Dendritic cell treated with granulocyte-macrophage colony-stimulating factor and Interleukin-4, amounts not matched to agents 40 ng/mL and 50 ng/mL, for 4 days (primary cell): ENCODE measurements at regions not wholly inside any gene's neighbourhood (a gene's known extent, or its start where the extent isn't known, plus 50 kb on each side); places are given as distances from the start of the nearest gene placed in this dataset.
"Not testable (repeated sequence)": the region's sequence is repeated elsewhere in the genome, so short reads cannot be mapped to it uniquely, and the experiment has no call there.

Source experiments
- H3K27ac Mint-ChIP-seq: one replicate; pipeline ENCODE4 v1.8.0; 2022; ENCODE audit warnings: mild to moderate bottlenecking, mixed read lengths
- H3K27me3 Mint-ChIP-seq: one replicate; pipeline ENCODE4 v1.8.0; 2022; ENCODE audit warnings: mild to moderate bottlenecking, mixed read lengths
- H3K36me3 Mint-ChIP-seq: one replicate; pipeline ENCODE4 v1.8.0; 2022; ENCODE audit warnings: low read depth, mixed read lengths
- H3K4me1 Mint-ChIP-seq: one replicate; pipeline ENCODE4 v1.8.0; 2022; ENCODE audit warnings: low read depth, mixed read lengths
- H3K4me3 Mint-ChIP-seq: one replicate; pipeline ENCODE4 v1.8.0; 2022; ENCODE audit warnings: mild to moderate bottlenecking, moderate library complexity, mixed read lengths
- H3K9me3 Mint-ChIP-seq: one replicate; pipeline ENCODE4 v1.8.0; 2022; ENCODE audit warnings: mixed read lengths
- intact Hi-C: fragments of 100-400 bp; cut with micrococcal nuclease; formaldehyde crosslinking; loops from one replicate; pipeline ENCODE4 v1.15.0; 2022

DNA sequence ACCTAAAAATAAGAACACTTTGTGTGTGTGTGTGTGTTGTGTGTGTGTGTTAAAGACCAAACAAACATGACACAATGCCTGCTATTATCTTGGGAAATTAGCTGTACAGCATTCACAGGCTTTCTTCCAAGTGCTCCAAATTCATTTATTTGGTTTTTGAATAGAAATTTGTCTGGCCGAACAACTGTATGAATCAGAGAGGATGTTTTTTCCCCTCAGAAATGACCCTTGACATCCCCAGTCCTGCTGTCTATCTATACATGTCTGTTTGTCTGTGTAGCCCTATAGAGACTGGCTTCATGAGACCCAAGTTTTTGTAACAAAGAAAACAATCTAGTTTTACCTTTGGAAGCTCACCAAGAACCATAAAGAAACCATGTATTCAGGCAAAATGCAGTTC lies 549.8 kb downstream of the NSUN3 start:
- Mint-ChIP-seq H3K4me1 (no peaks in the 10 kb centered on the region), H3K27me3 (no peaks in the 10 kb centered on the region), H3K36me3 (no peaks in the 10 kb centered on the region), H3K4me3 (no peak overlapping the region), H3K27ac (no peak overlapping the region), H3K9me3 (no peaks in the 10 kb centered on the region)
- intact Hi-C loops, result no loop called here

DNA sequence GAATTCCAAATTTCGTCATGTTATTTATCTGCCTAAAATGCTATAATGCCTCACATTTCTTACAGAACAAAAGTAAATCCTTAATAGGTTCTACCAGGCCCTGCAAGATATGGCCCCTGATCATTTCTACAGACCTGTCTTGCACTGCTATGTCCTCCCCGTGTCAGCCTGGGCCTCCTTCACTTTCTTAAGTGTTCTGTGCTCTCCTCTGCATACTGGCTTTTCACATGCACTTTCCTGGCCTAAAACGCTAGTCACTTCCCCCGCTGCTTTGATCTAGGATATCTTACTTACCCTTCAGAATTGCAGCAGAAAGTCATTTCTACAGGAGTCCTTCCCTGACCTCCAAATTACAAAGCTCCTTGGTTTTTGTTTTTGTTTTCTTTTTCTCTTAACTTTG lies 551.3 kb downstream of the NSUN3 start:
- H3K4me3 Mint-ChIP-seq, result no peak overlapping the region
- no peak overlapping the region for H3K27ac Mint-ChIP-seq
- no peaks in the 10 kb centered on the region for H3K27me3 Mint-ChIP-seq
- H3K36me3 Mint-ChIP-seq, result no peaks in the 10 kb centered on the region
- no peaks in the 10 kb centered on the region for H3K9me3 Mint-ChIP-seq
- H3K4me1 Mint-ChIP-seq, result no peaks in the 10 kb centered on the region
- intact Hi-C loops, result no loop called here

DNA sequence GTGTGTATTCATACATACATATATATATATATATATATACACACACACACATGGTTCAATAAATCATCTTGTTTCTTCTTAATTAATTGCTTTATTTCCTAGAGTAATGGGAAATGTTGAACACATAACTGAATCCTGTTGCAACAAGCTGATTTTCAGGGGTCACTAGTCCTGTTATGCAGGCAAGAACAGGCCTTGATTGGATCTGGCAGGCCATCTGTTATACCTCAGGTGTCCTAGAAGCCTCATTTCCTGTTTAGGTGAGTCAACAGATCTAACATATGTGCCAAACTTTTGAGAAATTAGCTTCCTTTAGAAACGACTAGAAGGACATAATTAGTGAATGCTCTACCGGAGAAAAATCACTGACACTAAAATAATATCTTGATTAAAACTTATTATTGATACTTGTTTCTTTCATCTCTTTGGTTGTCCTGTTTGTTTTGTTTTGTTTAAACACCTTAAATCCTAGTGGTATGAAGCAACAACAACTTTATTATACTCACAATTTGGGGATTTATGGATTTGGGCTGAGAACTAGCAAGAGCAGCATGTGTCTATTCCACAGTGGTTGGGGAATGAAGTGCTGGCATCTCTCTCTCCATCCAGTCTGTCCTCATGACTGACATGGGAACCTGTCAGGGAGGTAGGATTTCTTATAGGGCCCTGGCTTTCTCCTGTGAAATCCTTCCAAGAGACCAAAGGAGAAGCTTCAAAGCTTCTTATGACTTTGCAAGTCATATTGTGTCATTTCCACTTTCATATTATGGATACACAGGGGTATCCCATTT lies 552.6 kb downstream of the NSUN3 start:
- Mint-ChIP-seq H3K4me1 (no peaks in the 10 kb centered on the region), H3K9me3 (peaks cover 10% of the 10 kb centered on the region), H3K4me3 (no peak overlapping the region), H3K27ac (no peak overlapping the region), H3K36me3 (no peaks in the 10 kb centered on the region), H3K27me3 (no peaks in the 10 kb centered on the region)
- intact Hi-C loops, result no loop called here

DNA sequence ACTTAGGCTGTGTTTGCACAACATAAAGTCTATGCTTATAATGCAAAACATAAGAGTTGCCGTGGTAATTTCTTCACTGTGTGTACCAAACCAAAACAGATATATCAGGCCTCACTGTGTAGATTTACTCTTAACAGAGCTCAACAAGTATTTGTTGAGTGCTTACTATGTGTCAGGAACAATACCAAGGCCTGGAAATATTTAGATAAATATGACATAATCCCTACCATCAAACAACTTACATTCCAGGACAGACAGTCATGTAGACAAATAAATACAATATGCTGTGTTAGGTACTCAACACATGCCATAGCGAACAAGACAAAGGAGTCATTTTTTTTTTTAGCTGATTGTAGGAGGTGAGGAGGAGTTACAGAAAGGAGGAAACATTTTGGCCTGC lies 554.0 kb downstream of the NSUN3 start:
- H3K36me3 Mint-ChIP-seq, result no peaks in the 10 kb centered on the region
- no peak overlapping the region for H3K27ac Mint-ChIP-seq
- H3K4me3 Mint-ChIP-seq, result no peak overlapping the region
- H3K4me1 Mint-ChIP-seq, result no peaks in the 10 kb centered on the region
- peaks cover 13% of the 10 kb centered on the region for H3K9me3 Mint-ChIP-seq
- H3K27me3 Mint-ChIP-seq, result no peaks in the 10 kb centered on the region
- intact Hi-C loops, result no loop called here

DNA sequence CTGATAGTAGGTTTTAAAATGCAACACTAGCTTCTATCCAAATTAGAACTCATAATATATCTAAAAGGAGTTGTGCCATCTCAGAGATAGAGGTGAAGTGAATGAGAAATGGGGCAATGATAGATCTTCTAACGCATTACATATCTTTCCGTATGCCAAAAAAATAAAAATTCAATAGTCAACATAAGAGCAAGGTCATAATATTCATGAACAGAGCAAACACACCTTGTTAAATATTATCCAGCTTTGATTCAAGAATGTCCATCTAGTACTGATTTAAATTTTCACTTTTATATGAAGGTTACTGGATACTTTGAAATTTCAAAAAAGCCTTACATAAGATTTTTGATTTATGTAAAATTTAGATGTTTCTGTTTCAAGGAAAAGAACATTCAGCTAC lies 554.5 kb downstream of the NSUN3 start:
- no peaks in the 10 kb centered on the region for H3K4me1 Mint-ChIP-seq
- H3K4me3 Mint-ChIP-seq, result no peak overlapping the region
- H3K27me3 Mint-ChIP-seq, result no peaks in the 10 kb centered on the region
- H3K9me3 Mint-ChIP-seq, result peaks cover 13% of the 10 kb centered on the region
- intact Hi-C loops, result no loop called here
- H3K36me3 Mint-ChIP-seq, result no peaks in the 10 kb centered on the region
- H3K27ac Mint-ChIP-seq, result no peak overlapping the region

DNA sequence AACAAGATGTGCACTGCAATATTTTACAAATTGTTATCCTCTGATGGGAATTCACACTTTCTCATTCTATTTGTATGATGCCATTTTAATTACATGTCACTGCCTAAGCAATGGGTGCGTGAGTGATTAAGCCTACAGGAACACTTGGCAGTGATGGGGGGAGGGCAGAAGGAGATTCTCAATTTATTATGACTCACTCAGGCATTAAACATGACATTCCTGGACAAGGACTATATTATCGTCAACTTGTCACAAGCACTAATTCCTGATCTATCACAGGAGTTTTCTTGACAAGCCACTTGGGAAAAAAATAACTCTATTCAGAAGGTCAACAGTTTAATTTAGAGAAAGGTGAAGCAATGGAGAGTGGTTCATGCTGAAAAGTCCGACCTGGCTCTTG lies 556.8 kb downstream of the NSUN3 start:
- intact Hi-C loops, result no loop called here

DNA sequence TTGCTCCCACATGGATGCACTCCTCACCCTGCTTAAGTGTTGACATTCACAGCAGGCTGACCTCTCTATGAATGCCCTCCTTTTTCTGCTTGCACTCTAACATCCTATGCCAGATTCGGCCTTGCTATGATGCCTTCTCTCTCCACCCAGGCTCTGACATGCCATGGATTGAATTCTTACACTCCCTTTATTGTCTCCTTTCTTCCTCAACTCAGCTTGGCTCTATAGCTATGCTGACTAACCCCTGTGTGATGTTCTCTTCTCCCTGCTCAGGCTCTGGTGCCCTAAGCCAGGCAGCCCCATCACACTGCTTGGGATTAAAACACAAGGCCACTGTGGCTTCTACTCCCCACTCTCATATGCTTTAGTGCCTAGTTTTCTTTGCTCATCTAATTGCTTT lies 563.7 kb downstream of the NSUN3 start:
- H3K36me3 Mint-ChIP-seq, result no peaks in the 10 kb centered on the region
- peaks cover 19% of the 10 kb centered on the region for H3K9me3 Mint-ChIP-seq
- H3K4me3 Mint-ChIP-seq, result no peak overlapping the region
- H3K27me3 Mint-ChIP-seq, result no peaks in the 10 kb centered on the region
- intact Hi-C loops, result no loop called here
- H3K27ac Mint-ChIP-seq, result no peak overlapping the region
- H3K4me1 Mint-ChIP-seq, result no peaks in the 10 kb centered on the region

More for the DNA sequence above, 556.8 kb downstream of the NSUN3 start:
- Mint-ChIP-seq H3K27me3 (no peaks in the 10 kb centered on the region), H3K27ac (no peak overlapping the region), H3K4me1 (no peaks in the 10 kb centered on the region), H3K9me3 (peaks cover 13% of the 10 kb centered on the region), H3K4me3 (no peak overlapping the region), H3K36me3 (no peaks in the 10 kb centered on the region)

DNA sequence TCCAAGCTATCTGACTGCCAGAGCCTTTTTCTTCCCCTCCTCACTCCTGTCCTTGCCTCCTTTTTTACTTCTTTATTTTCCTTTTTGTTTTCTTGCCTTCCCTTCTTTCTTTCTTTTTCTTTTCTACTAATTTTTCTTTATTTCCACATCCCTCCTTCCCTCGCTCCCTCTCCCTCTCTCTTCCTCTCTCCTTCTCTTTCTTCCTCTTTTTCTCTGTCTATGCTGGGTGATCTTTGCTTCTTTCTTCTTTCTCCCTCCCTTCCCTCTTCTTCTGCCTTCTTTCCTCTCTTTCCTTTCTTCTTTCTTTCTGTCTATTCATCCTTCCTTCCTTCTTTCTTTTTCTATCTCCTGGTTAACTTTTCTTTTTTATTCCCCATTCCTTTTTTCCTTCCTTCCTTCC lies 564.8 kb downstream of the NSUN3 start:
- Mint-ChIP-seq H3K9me3 (peaks cover 29% of the 10 kb centered on the region), H3K27ac (no peak overlapping the region), H3K4me3 (no peak overlapping the region), H3K4me1 (no peaks in the 10 kb centered on the region), H3K36me3 (no peaks in the 10 kb centered on the region), H3K27me3 (no peaks in the 10 kb centered on the region)
- intact Hi-C loops, result no loop called here

DNA sequence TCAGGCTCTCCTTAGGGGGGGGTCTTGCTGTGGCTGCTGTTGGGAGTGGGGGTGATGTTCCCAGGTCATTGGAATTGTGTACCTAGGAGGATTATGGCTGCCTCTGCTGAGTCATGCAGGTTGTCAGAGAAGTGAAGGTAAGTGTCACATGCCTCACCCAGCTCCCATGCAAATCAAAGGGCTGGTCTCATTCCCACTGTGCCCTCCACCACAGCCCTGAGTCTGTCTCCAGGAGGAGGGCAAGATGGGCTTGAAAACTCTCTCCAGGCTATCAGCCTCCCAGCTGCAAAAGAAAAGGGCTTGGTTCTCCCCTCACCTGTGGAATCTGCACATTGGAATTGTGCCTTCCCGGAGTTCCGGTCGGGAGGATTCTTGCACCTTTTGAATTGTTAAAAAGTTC lies 580.5 kb downstream of the NSUN3 start:
- Mint-ChIP-seq H3K36me3 (no peaks in the 10 kb centered on the region), H3K4me3 (no peak overlapping the region), H3K27ac (no peak overlapping the region), H3K27me3 (no peaks in the 10 kb centered on the region), H3K4me1 (no peaks in the 10 kb centered on the region), H3K9me3 (peaks cover 48% of the 10 kb centered on the region)
- intact Hi-C loops, result no loop called here

DNA sequence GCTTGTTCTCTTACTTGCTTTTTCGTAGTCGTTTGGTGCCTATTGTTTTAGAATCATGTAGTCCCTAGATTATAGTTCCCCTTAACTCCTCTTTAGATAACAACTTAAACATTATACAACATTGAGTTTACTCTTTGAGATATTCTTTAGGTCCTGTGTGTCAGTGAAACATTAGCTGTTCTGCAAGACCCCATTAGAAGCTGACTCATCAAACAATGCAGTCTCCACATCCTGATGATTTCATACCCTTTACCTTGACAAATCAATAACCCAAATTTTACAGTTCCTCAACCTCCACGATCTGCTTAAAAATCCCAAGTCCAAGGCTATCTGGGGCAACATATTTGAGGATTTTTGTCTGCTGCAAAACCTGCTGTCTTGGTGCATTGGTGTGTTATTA lies 582.9 kb downstream of the NSUN3 start:
- no peak overlapping the region for H3K27ac Mint-ChIP-seq
- intact Hi-C loops, result no loop called here
- H3K9me3 Mint-ChIP-seq, result peaks cover 65% of the 10 kb centered on the region
- no peaks in the 10 kb centered on the region for H3K27me3 Mint-ChIP-seq
- H3K4me3 Mint-ChIP-seq, result no peak overlapping the region
- H3K36me3 Mint-ChIP-seq, result no peaks in the 10 kb centered on the region
- no peaks in the 10 kb centered on the region for H3K4me1 Mint-ChIP-seq

DNA sequence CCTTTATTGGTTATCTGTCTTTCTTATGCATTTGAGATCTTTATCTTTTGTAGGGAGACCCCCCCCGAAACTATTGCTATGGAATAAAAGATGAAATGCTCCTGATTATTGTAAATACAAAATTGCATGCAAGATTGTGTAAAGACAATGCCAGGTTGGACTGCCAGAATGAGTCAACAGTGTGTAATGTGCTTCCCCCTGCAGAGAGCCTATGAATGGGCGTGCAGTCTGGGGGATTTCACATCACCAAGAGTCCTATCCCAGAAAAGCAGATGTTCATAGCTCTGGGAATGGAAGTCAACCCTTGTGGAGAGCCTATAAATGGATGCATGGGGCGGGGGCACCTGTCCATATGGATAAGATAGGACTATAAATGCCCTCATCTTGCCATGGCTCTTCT lies 584.3 kb downstream of the NSUN3 start:
- no peak overlapping the region for H3K4me3 Mint-ChIP-seq
- H3K27me3 Mint-ChIP-seq, result no peaks in the 10 kb centered on the region
- no peaks in the 10 kb centered on the region for H3K4me1 Mint-ChIP-seq
- peaks cover 67% of the 10 kb centered on the region for H3K9me3 Mint-ChIP-seq
- intact Hi-C loops, result no loop called here
- no peak overlapping the region for H3K27ac Mint-ChIP-seq
- H3K36me3 Mint-ChIP-seq, result no peaks in the 10 kb centered on the region

DNA sequence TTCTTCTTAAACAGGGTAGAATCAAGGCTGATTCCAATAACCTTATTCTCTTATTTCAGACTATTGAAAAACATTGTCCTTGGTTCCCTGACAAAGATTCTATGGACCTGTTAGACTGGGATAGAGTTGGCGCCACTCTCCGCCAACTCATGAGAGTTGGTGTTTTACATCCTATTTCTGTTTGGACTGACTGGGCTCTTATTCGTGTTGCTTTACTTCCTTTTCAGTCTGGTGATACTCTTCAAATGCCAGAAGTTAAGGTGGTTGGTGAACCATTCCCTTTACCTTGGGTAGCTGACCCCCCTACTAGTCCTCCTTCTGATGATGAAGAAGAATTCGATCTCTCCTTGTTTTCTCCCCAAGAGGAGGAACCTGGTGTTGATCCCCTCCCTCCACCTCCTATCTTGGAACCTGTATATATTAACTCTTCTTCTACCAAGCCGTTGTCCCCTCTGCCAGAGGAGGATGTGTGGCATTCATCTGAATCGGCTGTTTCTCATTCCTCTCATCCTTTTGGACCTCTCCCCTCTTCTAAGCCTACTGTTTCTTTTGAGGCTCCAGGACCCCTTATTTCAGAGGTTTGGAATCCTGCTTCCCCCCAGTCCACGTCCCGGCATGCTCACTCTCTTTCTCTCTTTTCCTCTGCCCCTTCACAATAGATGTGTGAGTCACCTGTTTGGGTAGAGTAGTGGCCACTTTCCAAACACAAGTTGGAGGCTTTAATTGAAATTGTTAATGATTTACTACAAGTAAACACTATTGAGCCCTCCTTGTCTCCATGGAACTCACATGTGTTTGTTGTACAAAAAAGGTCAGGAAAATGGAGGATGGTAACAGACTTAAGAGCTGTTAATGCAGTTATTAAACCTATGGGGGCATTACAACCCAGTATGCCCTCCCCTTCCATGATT lies 585.7 kb downstream of the NSUN3 start:
- H3K27me3 Mint-ChIP-seq, intact Hi-C loops, H3K36me3 Mint-ChIP-seq, H3K4me3 Mint-ChIP-seq, H3K4me1 Mint-ChIP-seq, H3K27ac Mint-ChIP-seq: not testable (repeated sequence)
- peaks cover 67% of the 10 kb centered on the region for H3K9me3 Mint-ChIP-seq

DNA sequence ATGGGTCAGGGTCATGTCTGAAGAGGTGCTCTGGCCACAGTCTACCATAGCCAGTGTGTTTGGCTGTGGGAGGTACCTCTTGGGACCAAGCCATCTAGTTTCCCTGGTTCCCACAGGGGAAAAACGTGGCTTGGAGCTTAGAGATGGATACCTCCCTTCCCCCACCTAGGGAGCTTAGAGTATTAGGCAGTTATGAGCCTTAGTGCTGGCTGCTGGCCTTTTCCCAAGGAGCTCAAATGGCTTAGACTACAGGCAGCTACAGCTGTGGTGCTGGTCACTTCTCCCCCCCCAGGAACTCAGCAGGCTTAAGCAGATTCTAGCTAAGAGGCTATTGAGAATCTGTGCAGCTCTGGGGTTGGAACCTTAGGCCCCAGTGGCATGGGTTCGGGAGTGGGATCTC lies 591.2 kb downstream of the NSUN3 start:
- Mint-ChIP-seq H3K36me3 (no peaks in the 10 kb centered on the region), H3K27me3 (no peaks in the 10 kb centered on the region), H3K9me3 (peaks cover 64% of the 10 kb centered on the region), H3K4me1 (no peaks in the 10 kb centered on the region), H3K4me3 (no peak overlapping the region), H3K27ac (no peak overlapping the region)
- intact Hi-C loops, result no loop called here

DNA sequence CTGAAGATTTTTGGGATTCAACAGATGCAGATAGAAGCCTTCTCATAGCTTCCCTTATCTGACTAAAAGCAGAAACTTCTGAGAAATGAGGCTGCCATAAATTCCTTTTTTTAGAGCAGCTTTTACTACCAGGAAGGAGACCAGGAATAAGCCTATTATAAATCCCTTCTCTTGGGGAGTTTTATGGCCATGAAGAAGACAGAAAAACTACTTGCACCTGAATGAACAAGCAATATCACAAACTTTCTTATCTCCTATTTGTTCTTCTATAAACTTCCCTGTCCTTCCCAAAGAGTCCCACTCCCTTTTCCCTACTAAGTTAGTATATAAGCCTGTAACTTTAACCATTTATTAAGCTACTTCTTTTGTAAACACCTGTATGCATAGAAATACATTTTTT lies 603.1 kb downstream of the NSUN3 start:
- Mint-ChIP-seq H3K4me3 (no peak overlapping the region), H3K27me3 (no peaks in the 10 kb centered on the region), H3K27ac (no peak overlapping the region), H3K36me3 (no peaks in the 10 kb centered on the region), H3K9me3 (no peaks in the 10 kb centered on the region), H3K4me1 (no peaks in the 10 kb centered on the region)
- intact Hi-C loops, result no loop called here
